Muscle layer of duodenum (tissue), 2 donors: ENCODE measurements at regions not wholly inside any gene's neighbourhood (a gene's known extent, or its start where the extent isn't known, plus 50 kb on each side); places are given as distances from the start of the nearest gene placed in this dataset.
"Not testable (repeated sequence)": the region's sequence is repeated elsewhere in the genome, so short reads cannot be mapped to it uniquely, and the experiment has no call there.

Source experiments
- H3K27ac ChIP-seq: one replicate; pipeline ENCODE4 v1.7.0; 2013; ENCODE audit warnings: mild to moderate bottlenecking, low read length
- H3K27me3 ChIP-seq: one replicate; pipeline ENCODE4 v1.7.0; 2013; ENCODE audit warnings: low read depth, mild to moderate bottlenecking, control low read depth, low read length
- H3K36me3 ChIP-seq, 2 donors: one replicate each; pipeline ENCODE4 v1.7.0; 2013; ENCODE audit warnings: low read length in 2 of 2, control low read depth in 1 of 2, mild to moderate bottlenecking in 1 of 2; ENCODE audit not compliant: insufficient read depth in 2 of 2, control insufficient read depth in 1 of 2
- H3K4me1 ChIP-seq, 2 donors: one replicate each; pipeline ENCODE4 v1.7.0; 2013; ENCODE audit warnings: low read length in 2 of 2, mild to moderate bottlenecking in 2 of 2, control low read depth in 1 of 2, moderate library complexity in 1 of 2; ENCODE audit not compliant: insufficient read depth in 2 of 2, control insufficient read depth in 1 of 2
- H3K4me3 ChIP-seq, 2 donors: one replicate each; pipeline ENCODE4 v1.7.0; 2013; ENCODE audit warnings: low read length in 2 of 2, low read depth in 1 of 2, mild to moderate bottlenecking in 1 of 2
- H3K9me3 ChIP-seq, 2 donors: one replicate each; pipeline ENCODE4 v1.7.0; 2013; ENCODE audit warnings: low read length in 2 of 2, control low read depth in 1 of 2, mild to moderate bottlenecking in 1 of 2; ENCODE audit not compliant: control insufficient read depth in 1 of 2
- donor health status: healthy.

DNA sequence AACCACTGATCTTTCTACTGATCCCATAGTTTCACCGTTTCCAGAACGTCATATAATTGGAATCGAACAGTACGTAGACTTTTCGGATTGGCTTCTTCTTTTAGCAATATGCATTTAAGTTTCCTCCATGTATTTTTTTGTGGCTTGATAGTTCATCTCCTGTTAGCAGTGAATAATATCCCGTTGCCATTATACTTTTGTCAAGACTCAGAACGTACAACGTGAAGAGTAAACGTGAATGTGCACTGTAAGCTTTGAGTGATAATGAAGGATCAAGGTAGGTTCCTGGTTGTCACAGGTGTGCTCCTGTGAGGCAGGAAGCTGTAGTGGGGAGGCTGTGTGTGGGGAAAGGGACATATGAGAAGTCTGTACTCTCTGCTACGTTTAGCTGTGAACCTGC lies 1463.7 kb downstream of the FOXD4L5 start:
- not testable (repeated sequence) for H3K4me1 ChIP-seq, H3K27me3 ChIP-seq, H3K27ac ChIP-seq, H3K36me3 ChIP-seq, H3K4me3 ChIP-seq
- H3K9me3 ChIP-seq: peaks cover 0 to 11% of the 10 kb centered on the region in 2 donors

DNA sequence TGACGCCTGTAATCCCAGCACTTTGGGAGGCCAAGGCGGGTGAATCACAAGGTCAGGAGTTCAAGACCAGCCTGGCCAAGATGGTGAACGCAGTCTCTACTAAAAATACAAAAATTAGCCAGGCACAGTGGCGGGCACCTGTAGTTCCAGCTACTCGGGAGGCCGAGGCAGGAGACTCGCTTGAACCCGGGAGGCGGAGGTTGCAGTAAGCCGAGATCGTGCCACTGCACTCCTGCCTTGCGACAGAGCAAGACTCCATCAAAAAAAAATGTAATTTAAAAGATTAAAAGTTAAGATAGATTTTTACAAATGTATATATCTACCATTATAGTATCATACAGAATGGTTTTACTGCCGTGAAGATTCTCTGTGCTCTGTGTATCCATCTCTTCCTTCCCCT lies 1464.1 kb downstream of the FOXD4L5 start:
- H3K4me1 ChIP-seq, H3K4me3 ChIP-seq, H3K36me3 ChIP-seq, H3K27ac ChIP-seq, H3K27me3 ChIP-seq: not testable (repeated sequence)
- peaks cover 0 to 11% of the 10 kb centered on the region in 2 donors for H3K9me3 ChIP-seq

GRCh38 chr9:63820383-63820782 lies 1464.6 kb downstream of the FOXD4L5 start:
- not testable (repeated sequence) for H3K36me3 ChIP-seq, H3K4me1 ChIP-seq, H3K4me3 ChIP-seq, H3K27me3 ChIP-seq, H3K27ac ChIP-seq
- peaks cover 0 to 11% of the 10 kb centered on the region in 2 donors for H3K9me3 ChIP-seq

- Histone ChIP-seq H3K9me3 (peaks cover 0 to 11% of the 10 kb centered on the region in 2 donors), H3K27me3 (peaks cover 8% of the 10 kb centered on the region), H3K36me3 (no peaks in the 10 kb centered on the region), H3K4me3 (peak overlapping the region in 1 of 2 donors; percentile 61), H3K4me1 (peaks cover 0 to 7% of the 10 kb centered on the region in 2 donors), H3K27ac (no peak overlapping the region)
Observed at GRCh38 chr9:63817622-63818518, 1467.1 kb downstream of the FOXD4L5 start.

DNA sequence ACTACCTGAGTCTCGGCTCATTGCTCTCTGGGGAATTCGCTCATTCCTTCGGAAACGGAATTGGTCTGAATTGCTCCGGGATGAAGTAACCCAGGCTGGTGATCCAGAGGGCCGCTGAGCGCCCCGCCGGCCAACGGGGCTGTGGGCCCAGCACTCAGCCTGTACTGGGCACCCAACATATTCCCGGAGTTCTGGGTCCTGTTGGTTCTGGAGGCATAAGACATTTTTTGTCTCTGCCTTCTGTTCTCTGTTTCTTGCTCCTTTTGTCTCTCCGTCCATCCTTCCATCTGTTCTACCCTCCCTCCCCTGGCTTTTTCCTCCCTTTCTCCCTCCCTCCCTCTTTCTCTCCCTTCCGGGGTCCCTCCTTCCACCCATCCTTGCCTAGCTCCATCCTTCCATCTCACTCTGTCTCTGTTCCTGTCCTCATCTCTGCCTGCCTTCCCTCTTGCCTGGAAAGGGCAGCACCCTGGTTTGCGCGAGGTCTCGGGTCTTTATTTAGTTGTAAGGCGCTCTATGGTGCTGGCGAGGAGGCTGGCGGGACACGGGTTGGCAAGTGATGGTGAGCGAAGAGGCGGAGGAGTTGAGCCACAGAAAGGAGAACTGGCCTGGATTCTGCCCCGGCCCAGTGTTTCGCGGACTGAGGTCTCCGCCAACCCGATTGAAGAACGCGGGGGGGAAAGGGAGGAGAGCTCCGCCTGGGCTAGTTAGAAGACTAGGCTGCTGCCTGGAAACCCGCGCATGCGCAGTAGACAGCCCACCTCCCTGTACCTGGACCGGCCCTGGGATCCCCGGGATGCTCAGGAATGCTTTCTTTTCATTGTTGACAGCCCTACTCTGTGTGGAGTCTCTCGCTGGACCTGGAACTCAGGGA lies 1468.0 kb downstream of the FOXD4L5 start:
- Histone ChIP-seq H3K36me3 (no peaks in the 10 kb centered on the region), H3K4me3 (peak overlapping the region; percentile 50 to 61), H3K27me3 (peaks cover 8% of the 10 kb centered on the region), H3K4me1 (peaks cover 0 to 7% of the 10 kb centered on the region in 2 donors), H3K9me3 (peaks cover 0 to 11% of the 10 kb centered on the region in 2 donors), H3K27ac (no peak overlapping the region)

DNA sequence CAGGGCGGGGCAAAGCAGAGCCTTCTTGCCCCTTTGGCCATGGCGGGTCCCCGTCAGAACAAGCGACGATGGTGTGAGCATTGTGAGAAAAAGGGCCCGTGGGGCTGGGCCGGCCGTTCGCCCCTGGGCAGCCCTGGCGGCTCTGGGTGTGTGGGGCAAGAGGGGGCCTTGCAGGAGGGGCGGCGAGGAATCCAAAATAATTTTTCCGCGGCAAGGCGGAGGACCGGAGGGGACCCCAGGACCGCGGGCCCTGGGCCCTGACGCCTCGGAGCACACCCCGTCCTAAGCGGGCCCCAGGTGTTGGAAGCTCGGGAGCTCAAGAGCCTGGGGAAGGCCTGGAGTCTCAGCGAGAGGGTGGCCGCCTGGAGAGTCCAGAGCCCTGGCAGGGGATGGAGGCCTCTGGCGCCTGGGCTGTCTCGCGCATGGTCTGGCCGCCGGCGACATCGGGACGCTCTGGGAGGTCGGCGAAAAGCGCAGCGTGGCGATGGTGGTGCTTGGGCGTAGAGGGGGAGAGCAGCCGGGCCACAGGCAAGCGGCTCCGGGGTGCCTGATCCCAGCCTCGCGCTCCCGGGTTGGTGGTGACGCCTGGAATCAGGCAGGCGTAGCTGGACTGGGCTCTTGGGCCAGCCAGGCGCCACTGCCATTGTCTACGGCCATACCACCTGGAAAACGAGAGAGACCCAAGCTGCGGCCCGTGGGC lies 1469.9 kb downstream of the FOXD4L5 start:
- H3K9me3 ChIP-seq: peaks cover 0 to 11% of the 10 kb centered on the region in 2 donors
- not testable (repeated sequence) for H3K27ac ChIP-seq, H3K4me3 ChIP-seq, H3K27me3 ChIP-seq, H3K4me1 ChIP-seq, H3K36me3 ChIP-seq

DNA sequence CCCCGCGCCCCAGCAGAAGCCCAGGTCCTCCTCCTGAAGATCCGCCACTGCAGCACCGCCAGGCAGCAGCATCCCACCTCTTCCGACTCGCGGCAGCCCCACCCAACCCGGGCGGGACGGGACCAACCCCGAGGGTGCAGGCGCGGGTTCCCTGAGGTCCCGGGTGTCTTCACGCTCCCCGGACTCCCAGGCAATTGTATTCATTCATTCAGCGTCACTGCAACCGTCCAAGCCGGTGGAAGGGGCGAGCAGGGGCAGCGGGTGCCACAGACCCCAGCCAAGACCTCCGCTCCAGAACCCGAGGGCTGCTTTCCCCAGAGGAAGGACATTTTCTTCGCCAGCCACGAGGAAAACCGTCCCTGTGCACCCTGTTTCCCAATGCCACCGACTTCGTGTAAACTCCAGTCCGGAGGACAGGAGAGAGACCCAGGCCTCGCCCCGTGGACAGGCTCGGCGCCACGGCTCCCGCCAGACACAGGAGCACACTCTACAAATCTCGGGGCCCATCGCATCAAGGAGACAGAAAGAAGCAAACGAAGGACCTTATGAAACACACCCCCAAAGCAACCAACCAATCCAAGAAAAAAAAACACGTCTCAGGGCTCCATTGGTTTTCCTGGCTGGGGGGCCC lies 1471.5 kb downstream of the FOXD4L5 start:
- not testable (repeated sequence) for H3K27ac ChIP-seq, H3K4me1 ChIP-seq, H3K36me3 ChIP-seq, H3K27me3 ChIP-seq, H3K4me3 ChIP-seq
- peaks cover 0 to 11% of the 10 kb centered on the region in 2 donors for H3K9me3 ChIP-seq

DNA sequence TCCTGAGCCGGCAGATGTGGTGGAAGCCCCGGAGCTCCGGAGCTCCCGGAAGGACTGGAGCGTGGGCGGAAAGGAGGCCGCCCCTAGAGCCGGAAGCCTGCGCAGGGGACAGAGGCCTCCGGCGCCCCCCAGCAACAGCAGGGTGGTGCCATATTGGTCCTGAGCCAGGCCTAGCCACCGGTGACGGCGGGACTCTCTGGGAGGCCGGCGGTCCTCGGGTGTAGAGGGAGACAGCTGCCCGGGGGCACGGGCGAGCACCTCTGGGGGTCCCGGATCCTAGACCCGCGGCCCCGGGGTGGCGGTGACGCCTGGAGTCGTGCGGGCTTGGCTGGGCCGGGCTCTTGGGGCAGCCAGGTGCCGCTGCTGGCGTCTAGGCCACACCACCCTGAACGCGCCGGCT lies 1472.2 kb downstream of the FOXD4L5 start:
- H3K9me3 ChIP-seq: not testable (repeated sequence)

DNA sequence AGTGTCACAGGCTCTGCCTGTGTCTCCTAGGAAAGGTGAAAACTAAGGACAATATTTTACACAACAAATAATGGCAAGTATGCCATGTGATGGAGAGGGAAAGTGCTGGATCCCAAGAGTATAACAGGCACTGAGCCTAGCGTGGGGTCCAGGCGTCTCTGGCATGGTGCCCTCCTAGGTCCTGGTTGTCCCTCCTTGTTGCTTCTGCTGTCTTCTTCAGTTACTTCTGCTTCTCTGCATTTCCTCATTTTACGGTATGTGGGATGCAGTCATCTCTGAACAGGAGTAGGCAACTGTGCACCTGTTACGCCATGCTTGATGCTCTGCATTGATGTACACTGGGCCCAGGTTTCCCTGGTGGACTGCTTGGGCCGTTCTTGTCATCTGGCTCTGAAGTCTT lies 1480.8 kb downstream of the FOXD4L5 start:
- not testable (repeated sequence) for H3K9me3 ChIP-seq, H3K27me3 ChIP-seq, H3K4me3 ChIP-seq, H3K27ac ChIP-seq, H3K4me1 ChIP-seq, H3K36me3 ChIP-seq

More for the DNA sequence above, 1472.2 kb downstream of the FOXD4L5 start:
- not testable (repeated sequence) for H3K27me3 ChIP-seq, H3K4me1 ChIP-seq, H3K4me3 ChIP-seq, H3K36me3 ChIP-seq, H3K27ac ChIP-seq

DNA sequence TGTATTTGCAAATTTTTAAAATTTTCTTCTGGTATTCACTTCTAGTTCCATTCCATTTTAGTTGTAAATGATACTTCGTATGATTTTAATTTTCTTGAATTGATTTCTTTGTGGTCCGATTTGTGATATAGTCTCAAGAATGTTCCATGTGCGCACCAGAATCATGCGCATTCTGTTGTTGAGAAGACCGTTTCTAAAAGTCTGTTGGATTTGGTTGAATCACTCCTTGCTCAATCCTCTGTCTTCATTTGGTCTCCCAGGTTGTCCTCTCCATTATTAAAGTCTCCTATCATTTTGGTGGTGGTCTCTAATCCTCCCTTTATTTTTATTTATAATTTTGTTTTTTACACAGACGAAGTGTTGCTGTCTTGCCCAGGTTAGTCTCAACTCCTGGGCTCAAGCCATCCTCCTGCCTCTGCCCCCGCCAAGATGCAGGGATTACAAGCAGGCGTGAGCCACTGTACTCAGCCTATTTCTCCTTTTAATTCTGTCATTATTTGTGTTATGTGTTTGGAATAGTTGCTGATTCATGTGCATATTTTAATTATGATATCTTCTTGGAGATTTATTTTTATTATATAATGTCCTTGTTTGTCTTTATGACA lies 1490.8 kb downstream of the FOXD4L5 start:
- H3K27me3 ChIP-seq, H3K36me3 ChIP-seq, H3K4me3 ChIP-seq, H3K4me1 ChIP-seq, H3K9me3 ChIP-seq, H3K27ac ChIP-seq: not testable (repeated sequence)
